SK-N-MC (cell line): ENCODE measurements at regions not wholly inside any gene's neighbourhood (a gene's known extent, or its start where the extent isn't known, plus 50 kb on each side); places are given as distances from the start of the nearest gene placed in this dataset.

ENCODE experiments used
- EZH2 ChIP-seq: fragments of 200-600 bp; sonication (generic); IDR thresholded peaks from one replicate; pipeline ENCODE4 v1.6.1; 2017; ENCODE audit warnings: antibody characterized with exemption
- FOXP2 ChIP-seq: optimal IDR thresholded peaks from 2 replicates; pipeline ENCODE3; 2011; ENCODE audit warnings: mild to moderate bottlenecking, moderate library complexity; ENCODE audit not compliant: insufficient read depth; ENCODE audit errors: extremely low read length, control extremely low read depth
- POLR2AphosphoS5 ChIP-seq: IDR thresholded peaks from 2 replicates; pipeline ENCODE4 v1.6.1; 2012; ENCODE audit warnings: mild to moderate bottlenecking, low read depth, low read length, borderline replicate concordance

GRCh38 chr4:163654621-163655020, 160.1 kb downstream of the TMA16 start:
- TF ChIP-seq POLR2AphosphoS5: no peak
- TF ChIP-seq EZH2: no peak
- TF ChIP-seq FOXP2: no peak
